HEK293T (cell line): ENCODE measurements at regions not wholly inside any gene's neighbourhood (a gene's known extent, or its start where the extent isn't known, plus 50 kb on each side); places are given as distances from the start of the nearest gene placed in this dataset.

ENCODE experiments used
- CTCF ChIA-PET: fragments of 350-600 bp; formaldehyde crosslinking; extraction: SDS; loops from one replicate; lab custom pipeline; 2021; ENCODE audit warnings: antibody characterized with exemption, inconsistent platforms; lab: Yijun Ruan, JAX
- POLR2A ChIA-PET: fragments of 350-600 bp; formaldehyde crosslinking; extraction: SDS; loops from one replicate; lab custom pipeline; 2020; ENCODE audit warnings: antibody characterized with exemption, inconsistent platforms; lab: Yijun Ruan, JAX
- DNase-seq: peaks from one replicate; pipeline ENCODE4 v3.0.0; 2012; ENCODE audit warnings: mixed read lengths; ENCODE audit errors: extremely low spot score
- ARNT ChIP-seq: fragments of 450-650 bp; IDR thresholded peaks from 2 replicates; pipeline ENCODE4 v1.6.1; 2017; ENCODE audit warnings: mild to moderate bottlenecking
- BHLHE40 ChIP-seq: fragments of 450-650 bp; IDR thresholded peaks from 2 replicates; pipeline ENCODE4 v1.6.1; 2016; ENCODE audit warnings: mild to moderate bottlenecking, moderate library complexity, borderline replicate concordance
- CTBP1 ChIP-seq: fragments of 450-650 bp; IDR thresholded peaks from 2 replicates; pipeline ENCODE4 v1.6.1; 2016; ENCODE audit warnings: borderline replicate concordance
- ELF4 ChIP-seq: fragments of 450-650 bp; IDR thresholded peaks from 2 replicates; pipeline ENCODE4 v1.6.1; 2017; ENCODE audit warnings: antibody characterized with exemption
- FOXA1 ChIP-seq: fragments of 450-650 bp; IDR thresholded peaks from 2 replicates; pipeline ENCODE4 v1.6.1; 2016; ENCODE audit warnings: mild to moderate bottlenecking
- FOXK2 ChIP-seq: fragments of 450-650 bp; IDR thresholded peaks from 2 replicates; pipeline ENCODE4 v1.6.1; 2016; ENCODE audit warnings: mild to moderate bottlenecking
- FOXM1 ChIP-seq: fragments of 450-650 bp; IDR thresholded peaks from 2 replicates; pipeline ENCODE4 v1.6.1; 2017; ENCODE audit warnings: mild to moderate bottlenecking, borderline replicate concordance
- HDGF ChIP-seq: fragments of 450-650 bp; IDR thresholded peaks from 2 replicates; pipeline ENCODE4 v1.6.1; 2017; ENCODE audit warnings: antibody characterized with exemption, borderline replicate concordance
- L3MBTL2 ChIP-seq: fragments of 450-650 bp; conservative IDR thresholded peaks from 2 replicates; pipeline ENCODE4 v1.6.1; 2016; ENCODE audit warnings: mild to moderate bottlenecking
- LEF1 ChIP-seq: fragments of 450-650 bp; IDR thresholded peaks from 2 replicates; pipeline ENCODE4 v1.6.1; 2017; ENCODE audit warnings: mild to moderate bottlenecking, borderline replicate concordance
- NFRKB ChIP-seq: fragments of 450-650 bp; IDR thresholded peaks from 2 replicates; pipeline ENCODE4 v1.6.1; 2016; ENCODE audit warnings: mild to moderate bottlenecking, moderate library complexity
- SP1 ChIP-seq: fragments of 450-650 bp; IDR thresholded peaks from 2 replicates; pipeline ENCODE4 v1.6.1; 2017
- SUZ12 ChIP-seq: fragments of 450-650 bp; IDR thresholded peaks from 2 replicates; pipeline ENCODE4 v1.6.1; 2016; ENCODE audit warnings: mild to moderate bottlenecking
- TARDBP ChIP-seq: fragments of 450-650 bp; IDR thresholded peaks from 2 replicates; pipeline ENCODE4 v1.6.1; 2016
- ZNF384 ChIP-seq: fragments of 450-650 bp; IDR thresholded peaks from 2 replicates; pipeline ENCODE4 v1.6.1; 2016
- TF ChIP-seq, protein P1 (sequence below): fragments of 450-650 bp; IDR thresholded peaks from 2 replicates; pipeline ENCODE4 v1.6.1; 2016

DNA sequence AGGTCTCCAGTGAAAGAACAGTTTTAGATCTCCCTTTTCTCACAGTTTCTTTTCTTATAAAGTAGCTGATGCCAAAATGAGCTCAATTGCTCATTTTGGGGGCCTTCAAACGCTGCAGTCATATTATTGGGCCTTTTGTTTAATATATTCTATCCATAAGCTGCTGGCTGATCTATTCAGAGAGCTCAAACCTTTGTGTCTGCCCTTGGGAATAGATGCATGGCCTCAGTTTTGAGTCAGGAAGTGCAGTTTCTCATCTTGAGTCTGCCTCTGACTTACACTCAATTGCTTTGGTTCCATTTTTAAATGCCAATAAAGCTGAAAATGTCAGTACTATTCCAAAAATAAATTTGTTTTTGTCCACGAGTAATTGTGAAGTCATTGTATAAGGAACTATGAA lies 468.9 kb downstream of the KLF12 start:
- POLR2A ChIA-PET, result no interaction called here

DNA sequence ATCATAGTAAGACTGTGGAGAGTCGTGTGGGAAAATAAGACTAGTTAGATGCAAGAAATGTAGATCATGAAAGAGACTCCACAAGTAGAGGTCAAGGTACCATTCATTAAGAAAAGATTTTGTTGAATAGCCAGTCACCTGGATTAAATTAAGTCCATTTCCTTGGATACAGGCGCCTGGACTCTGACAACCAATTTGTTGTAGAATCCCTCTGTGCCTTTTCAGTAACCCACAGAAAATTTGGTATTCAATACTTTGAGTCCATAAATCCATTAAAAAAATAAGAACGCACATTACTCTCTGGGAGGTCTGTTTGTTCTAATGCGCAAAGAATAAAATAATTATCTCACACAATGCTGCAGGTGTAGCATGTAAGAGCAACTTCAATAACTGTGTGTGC lies 469.4 kb downstream of the KLF12 start:
- no peak for TF ChIP-seq L3MBTL2
- CTCF ChIA-PET, result no interaction called here
- DNase-seq, result no peak
- POLR2A ChIA-PET, result no interaction called here

More for the DNA sequence above, 468.9 kb downstream of the KLF12 start:
- CTCF ChIA-PET, result no interaction called here
- DNase-seq, result no peak
- TF ChIP-seq ZNF384 (no peak), LEF1 (no peak), ELF4 (no peak), HDGF (no peak), FOXA1 (no peak), CTBP1 (no peak), SUZ12 (no peak), FOXM1 (no peak), SP1 (no peak)

DNA sequence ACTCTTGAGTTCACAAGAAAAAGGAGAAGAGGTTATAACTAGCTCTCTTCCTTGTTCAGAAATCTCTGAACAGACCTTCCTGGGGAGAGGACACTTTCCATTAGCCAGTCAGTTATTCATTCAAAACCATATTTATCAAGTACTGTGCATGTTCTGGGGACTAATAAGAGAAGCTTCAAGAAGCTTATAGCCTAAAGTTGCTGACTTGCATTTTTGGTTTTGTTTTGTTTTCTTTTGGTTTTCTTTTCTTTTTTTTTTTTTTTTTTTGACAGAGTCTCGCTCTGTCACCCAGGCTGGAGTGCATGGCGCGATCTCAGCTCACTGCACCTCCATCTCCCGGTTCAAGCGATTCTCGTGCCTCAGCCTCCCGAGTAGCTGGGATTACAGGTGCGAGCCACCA lies 471.4 kb downstream of the KLF12 start:
- no peak for TF ChIP-seq ARNT
- TF ChIP-seq L3MBTL2, result no peak
- TF ChIP-seq FOXA1, result no peak
- TF ChIP-seq SUZ12, result no peak
- no peak for TF ChIP-seq ELF4
- DNase-seq, result no peak
- POLR2A ChIA-PET, result no interaction called here
- CTCF ChIA-PET, result no interaction called here

DNA sequence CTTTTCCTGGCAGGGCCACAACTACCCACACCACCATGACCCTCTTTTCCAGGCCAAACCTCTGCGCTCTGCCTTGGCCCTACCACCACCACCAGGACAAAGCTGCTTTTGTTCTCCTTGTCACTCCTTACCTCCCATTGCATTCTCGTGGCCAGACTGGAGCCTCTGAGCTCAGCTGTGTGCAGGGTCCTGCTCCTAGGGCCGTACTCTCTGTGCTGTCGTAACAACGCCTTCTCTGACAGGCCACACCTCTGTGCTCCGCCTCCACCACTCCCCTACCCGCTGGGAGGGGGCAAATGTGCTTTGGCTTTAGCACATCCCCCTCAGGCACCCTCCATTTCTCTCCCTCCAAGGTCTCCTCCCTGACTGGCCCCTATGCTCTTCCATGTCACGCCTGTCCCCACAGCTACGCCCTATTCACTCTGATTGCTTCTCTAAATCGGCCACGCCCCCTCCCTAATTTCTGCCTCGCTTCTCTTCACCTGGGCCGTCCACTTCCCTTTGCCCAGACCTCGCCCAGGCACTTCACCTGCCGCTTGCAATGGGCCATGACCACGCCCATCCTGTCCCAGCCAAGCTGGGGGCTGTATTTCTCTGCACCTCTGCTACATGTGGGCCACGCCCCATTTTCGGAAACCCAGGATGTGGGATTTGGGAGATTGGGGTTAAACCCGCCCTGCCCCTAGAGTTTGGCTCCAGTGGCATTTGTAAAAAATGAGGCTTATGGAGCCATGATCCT lies 472.3 kb downstream of the KLF12 start:
- CTCF ChIA-PET, result no interaction called here
- DNase-seq, result no peak
- POLR2A ChIA-PET, result no interaction called here
- TF ChIP-seq L3MBTL2 (no peak), LEF1 (no peak), ZNF384 (no peak), TARDBP (no peak), ELF4 (no peak), SP1 (no peak), FOXA1 (no peak), FOXK2 (no peak), HDGF (no peak), BHLHE40 (no peak), NFRKB (no peak)
- TF ChIP-seq, protein P1, sequence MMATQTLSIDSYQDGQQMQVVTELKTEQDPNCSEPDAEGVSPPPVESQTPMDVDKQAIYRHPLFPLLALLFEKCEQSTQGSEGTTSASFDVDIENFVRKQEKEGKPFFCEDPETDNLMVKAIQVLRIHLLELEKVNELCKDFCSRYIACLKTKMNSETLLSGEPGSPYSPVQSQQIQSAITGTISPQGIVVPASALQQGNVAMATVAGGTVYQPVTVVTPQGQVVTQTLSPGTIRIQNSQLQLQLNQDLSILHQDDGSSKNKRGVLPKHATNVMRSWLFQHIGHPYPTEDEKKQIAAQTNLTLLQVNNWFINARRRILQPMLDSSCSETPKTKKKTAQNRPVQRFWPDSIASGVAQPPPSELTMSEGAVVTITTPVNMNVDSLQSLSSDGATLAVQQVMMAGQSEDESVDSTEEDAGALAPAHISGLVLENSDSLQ, result no peak

DNA sequence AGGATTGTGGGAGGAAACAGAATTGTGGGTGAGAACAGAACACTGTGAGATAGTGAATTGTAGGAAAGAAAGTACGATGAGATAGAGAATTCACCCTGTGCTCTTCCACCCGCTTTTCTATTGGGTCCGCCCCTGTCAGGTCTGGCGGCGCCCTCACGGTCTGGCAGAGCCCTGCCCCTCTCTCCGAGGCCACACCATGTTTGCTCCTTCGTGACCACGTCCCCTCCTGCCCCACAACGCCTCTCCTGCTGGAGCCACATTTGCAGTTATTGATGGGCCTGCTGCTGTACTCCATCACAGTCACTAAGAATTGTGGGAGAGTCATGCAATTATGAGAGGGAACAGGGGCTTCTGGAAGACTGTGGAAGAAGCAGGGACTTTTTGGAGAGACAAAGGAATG lies 473.1 kb downstream of the KLF12 start:
- POLR2A ChIA-PET, result no interaction called here
- CTCF ChIA-PET, result no interaction called here
- no peak for TF ChIP-seq CTBP1
- TF ChIP-seq BHLHE40, result no peak
- no peak for TF ChIP-seq HDGF
- TF ChIP-seq ARNT, result no peak
- TF ChIP-seq FOXA1, result no peak
- no peak for TF ChIP-seq L3MBTL2
- TF ChIP-seq NFRKB, result no peak
- TF ChIP-seq SUZ12, result no peak
- TF ChIP-seq ZNF384, result no peak
- TF ChIP-seq, protein P1, result no peak
- TF ChIP-seq SP1, result no peak
- TF ChIP-seq ELF4, result no peak
- TF ChIP-seq FOXK2, result no peak
- no peak for TF ChIP-seq LEF1
- no peak for TF ChIP-seq FOXM1
- TF ChIP-seq TARDBP, result no peak
- no peak for DNase-seq

DNA sequence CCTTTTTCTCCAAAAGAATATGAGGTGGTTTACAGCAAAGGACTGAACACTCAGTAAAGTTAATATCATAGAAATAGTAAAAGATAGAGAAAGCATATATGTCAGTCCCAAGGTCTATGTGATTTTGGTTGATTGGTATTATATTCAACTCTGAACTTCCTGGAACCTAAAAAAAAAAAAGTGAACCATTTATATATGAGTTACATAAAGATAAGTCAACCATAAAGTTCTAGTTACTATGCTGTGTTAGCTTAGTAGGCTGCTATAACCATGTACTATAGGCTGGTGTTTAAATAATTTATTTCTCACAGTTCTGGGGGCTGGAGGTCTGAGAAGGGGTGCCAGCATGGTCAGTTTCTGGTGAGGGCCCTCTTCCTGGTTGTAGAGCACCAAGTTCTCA lies 475.6 kb downstream of the KLF12 start:
- TF ChIP-seq CTBP1, result no peak
- DNase-seq, result no peak
- CTCF ChIA-PET, result interaction anchor here (0.6 kb wide), 1 partner anchor 755 kb away, joined by 3 read pairs; no protein-coding TSS in a partner anchor
- POLR2A ChIA-PET, result no interaction called here

DNA sequence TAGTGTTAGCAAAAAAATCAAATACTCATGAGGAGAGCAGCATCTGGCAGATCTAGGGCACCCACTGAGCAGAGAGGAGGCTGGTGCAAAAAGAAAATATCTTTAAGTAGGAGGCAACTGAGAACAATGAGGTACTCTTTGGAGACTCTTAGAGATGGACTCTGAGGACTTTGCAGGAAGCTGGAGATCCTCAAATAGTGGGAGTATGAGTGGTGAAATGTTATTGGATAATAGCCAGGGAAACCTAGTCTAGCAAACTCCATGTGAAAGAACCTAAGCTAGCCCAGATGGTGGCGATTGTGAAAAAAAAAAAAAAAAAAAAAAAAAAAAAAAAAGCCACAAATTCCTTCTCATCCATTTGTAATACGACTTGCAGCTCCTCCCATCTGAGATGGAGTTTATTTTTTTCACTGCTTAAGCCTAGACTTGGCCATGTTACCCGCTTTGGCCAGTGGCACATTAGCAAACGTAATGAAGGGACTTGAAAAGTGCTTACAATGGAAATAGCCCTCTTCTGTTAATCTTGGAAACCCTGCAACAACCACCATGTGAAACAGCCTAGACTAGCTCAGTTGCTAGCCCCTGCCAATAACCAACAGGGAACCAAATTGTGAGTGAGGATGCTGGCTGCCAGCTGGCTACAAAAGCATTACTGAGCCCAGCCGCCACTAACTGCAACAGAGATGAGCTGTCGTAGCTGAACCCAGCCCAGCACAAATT lies 476.2 kb downstream of the KLF12 start:
- TF ChIP-seq SP1 (no peak), ZNF384 (peak; percentile 50; the same call in 1 of the 2 replicates)
- POLR2A ChIA-PET, result no interaction called here
- DNase-seq, result no peak
- CTCF ChIA-PET, result interaction anchor here (0.6 kb wide), 1 partner anchor 755 kb away, joined by 3 read pairs; no protein-coding TSS in a partner anchor

DNA sequence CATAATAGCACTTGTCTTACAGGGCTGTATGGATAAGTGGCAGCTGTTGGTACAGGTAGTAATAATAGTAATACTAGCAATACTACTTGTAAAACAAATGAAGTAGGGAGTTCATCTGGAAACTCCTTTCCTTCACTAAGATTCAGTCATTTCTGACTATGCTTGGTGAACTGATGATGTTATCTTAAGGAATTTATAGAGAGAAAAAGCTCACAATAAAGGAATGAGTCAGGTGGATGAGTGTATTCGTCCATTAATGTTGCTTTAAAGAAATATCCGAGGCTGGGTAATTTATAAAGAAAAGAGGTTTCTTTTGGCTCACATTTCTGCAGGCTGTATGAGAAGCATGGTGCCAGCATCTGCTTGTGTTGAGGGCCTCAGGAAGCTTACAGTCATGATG lies 477.3 kb downstream of the KLF12 start:
- DNase-seq, result no peak
- POLR2A ChIA-PET, result no interaction called here
- CTCF ChIA-PET, result no interaction called here
- no peak for TF ChIP-seq HDGF
- no peak for TF ChIP-seq L3MBTL2
